Karpas-422 (cell line): ENCODE measurements at regions not wholly inside any gene's neighbourhood (a gene's known extent, or its start where the extent isn't known, plus 50 kb on each side); places are given as distances from the start of the nearest gene placed in this dataset.
A peak's percentile ranks its signal among the peaks of the same experiment; 100 is the strongest.

Experiments
- DNase-seq: peaks from one replicate; pipeline ENCODE4 v3.0.0-alpha.2; 2015
- H2AFZ ChIP-seq: fragments of 200-600 bp; sonication (generic); 2 replicates; pipeline ENCODE4 v1.6.1; 2014; ENCODE audit warnings: antibody characterized with exemption, low read length, mixed read lengths
- H3K27ac ChIP-seq: fragments of 200-600 bp; sonication (generic); 2 replicates; pipeline ENCODE4 v1.5.1; 2014; ENCODE audit warnings: mild to moderate bottlenecking, low read length, moderate library complexity
- H3K27me3 ChIP-seq: fragments of 200-600 bp; sonication (generic); 2 replicates; pipeline ENCODE4 v1.6.1; 2014; ENCODE audit warnings: low read length, mixed read lengths
- H3K36me3 ChIP-seq: fragments of 200-600 bp; sonication (generic); 2 replicates; pipeline ENCODE4 v1.6.1; 2014; ENCODE audit warnings: low read length, mixed read lengths; ENCODE audit not compliant: insufficient read depth
- H3K4me1 ChIP-seq: fragments of 200-600 bp; sonication (generic); 2 replicates; pipeline ENCODE4 v1.6.1; 2014; ENCODE audit warnings: mild to moderate bottlenecking, low read length, mixed read lengths
- H3K4me2 ChIP-seq: fragments of 200-600 bp; sonication (generic); 2 replicates; pipeline ENCODE4 v1.6.1; 2014; ENCODE audit warnings: low read length, low read depth, mild to moderate bottlenecking; ENCODE audit not compliant: poor library complexity, severe bottlenecking
- H3K4me3 ChIP-seq: fragments of 200-600 bp; sonication (generic); 2 replicates; pipeline ENCODE4 v1.5.1; 2014; ENCODE audit warnings: mild to moderate bottlenecking, antibody characterized with exemption, low read length, mixed read lengths
- H3K79me2 ChIP-seq: fragments of 200-600 bp; sonication (generic); 2 replicates; pipeline ENCODE4 v1.6.1; 2014; ENCODE audit warnings: mild to moderate bottlenecking, low read length, mixed read lengths
- H3K9ac ChIP-seq: fragments of 200-600 bp; sonication (generic); 2 replicates; pipeline ENCODE4 v1.6.0; 2014; ENCODE audit warnings: low read length
- H3K9me2 ChIP-seq: fragments of 200-600 bp; sonication (generic), shearing (Covaris generic); replicated peaks from 2 replicates; pipeline ENCODE4 v1.6.0; 2014; ENCODE audit warnings: mild to moderate bottlenecking, low read length, moderate library complexity; ENCODE audit not compliant: insufficient read depth
- H3K9me3 ChIP-seq: fragments of 300-700, 200-600 bp; sonication (generic); 2 replicates; pipeline ENCODE4 v1.6.1; 2014; ENCODE audit warnings: low read length, mixed read lengths
- H4K20me1 ChIP-seq: fragments of 200-600 bp; sonication (generic); 2 replicates; pipeline ENCODE4 v1.6.1; 2014; ENCODE audit warnings: mild to moderate bottlenecking, antibody characterized with exemption, low read length, low read depth; ENCODE audit not compliant: insufficient read depth

DNA sequence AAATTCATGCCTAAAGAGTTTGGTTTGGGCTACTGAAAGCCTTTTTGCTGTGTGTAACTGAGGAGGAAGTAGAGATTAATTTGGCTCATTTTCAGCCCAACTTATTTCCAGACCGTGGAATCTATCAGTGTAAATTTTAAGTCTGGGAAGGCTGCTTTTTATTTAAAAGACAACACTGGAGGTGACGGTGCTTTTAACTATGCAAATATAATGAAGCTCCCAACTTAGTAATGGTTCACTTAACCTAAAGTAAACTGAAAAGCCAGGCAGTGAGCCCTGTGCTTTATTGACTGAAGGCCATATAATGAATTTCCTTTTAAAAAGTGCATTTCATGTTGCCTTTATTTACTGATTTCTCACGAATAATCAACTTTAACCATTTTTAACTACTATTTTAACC is 127.2 kb downstream of the NPY start:
- no peak for DNase-seq
- no peaks in the 10 kb centered on the region for H3K27me3 ChIP-seq
- peaks cover 4% of the 10 kb centered on the region for H3K4me1 ChIP-seq
- H3K9ac ChIP-seq = no peak overlapping the region
- H3K4me2 ChIP-seq = no peak overlapping the region
- no peaks in the 10 kb centered on the region for H3K9me3 ChIP-seq
- no peak overlapping the region for H3K4me3 ChIP-seq
- H2AFZ ChIP-seq = no peak overlapping the region
- H3K79me2 ChIP-seq = no peaks in the 10 kb centered on the region
- no peaks in the 10 kb centered on the region for H3K36me3 ChIP-seq
- H4K20me1 ChIP-seq = no peaks in the 10 kb centered on the region
- H3K9me2 ChIP-seq = no peaks in the 10 kb centered on the region
- H3K27ac ChIP-seq = no peak overlapping the region

DNA sequence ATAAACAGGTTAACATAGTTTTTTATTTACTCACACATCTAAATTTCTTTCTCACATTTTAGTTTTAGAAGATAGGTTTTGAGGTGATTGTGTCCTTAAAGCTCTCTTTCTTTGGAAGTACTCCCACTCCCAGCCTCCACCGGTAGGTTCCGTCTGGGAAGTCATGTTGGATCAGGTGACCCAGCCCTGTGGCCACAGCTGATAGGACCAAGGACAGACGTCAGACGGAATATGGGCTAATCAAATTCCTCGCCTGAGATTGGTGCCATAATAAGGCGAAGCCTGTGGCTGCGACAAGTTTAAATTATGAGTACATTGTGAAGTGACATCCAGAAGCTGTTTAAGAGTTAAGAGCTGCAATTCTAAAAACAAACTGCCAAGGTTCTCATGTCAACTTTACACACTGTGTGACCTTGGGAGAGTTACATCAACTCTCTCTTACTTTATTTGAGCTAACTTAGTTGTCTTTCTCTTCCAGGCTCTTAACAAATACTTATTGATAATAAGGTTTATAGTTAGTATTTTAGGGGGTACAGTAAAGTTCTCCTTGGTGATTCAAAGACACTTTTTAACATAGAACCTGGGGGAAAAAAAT is 133.6 kb downstream of the NPY start:
- H3K4me1 ChIP-seq = no peaks in the 10 kb centered on the region
- H3K36me3 ChIP-seq = no peaks in the 10 kb centered on the region
- no peaks in the 10 kb centered on the region for H3K79me2 ChIP-seq
- H3K4me3 ChIP-seq = no peak overlapping the region
- H3K27ac ChIP-seq = no peak overlapping the region
- no peak overlapping the region for H2AFZ ChIP-seq
- H3K4me2 ChIP-seq = no peak overlapping the region
- H3K27me3 ChIP-seq = no peaks in the 10 kb centered on the region
- no peaks in the 10 kb centered on the region for H3K9me2 ChIP-seq
- H4K20me1 ChIP-seq = no peaks in the 10 kb centered on the region
- H3K9me3 ChIP-seq = no peaks in the 10 kb centered on the region
- no peak for DNase-seq
- no peak overlapping the region for H3K9ac ChIP-seq

DNA sequence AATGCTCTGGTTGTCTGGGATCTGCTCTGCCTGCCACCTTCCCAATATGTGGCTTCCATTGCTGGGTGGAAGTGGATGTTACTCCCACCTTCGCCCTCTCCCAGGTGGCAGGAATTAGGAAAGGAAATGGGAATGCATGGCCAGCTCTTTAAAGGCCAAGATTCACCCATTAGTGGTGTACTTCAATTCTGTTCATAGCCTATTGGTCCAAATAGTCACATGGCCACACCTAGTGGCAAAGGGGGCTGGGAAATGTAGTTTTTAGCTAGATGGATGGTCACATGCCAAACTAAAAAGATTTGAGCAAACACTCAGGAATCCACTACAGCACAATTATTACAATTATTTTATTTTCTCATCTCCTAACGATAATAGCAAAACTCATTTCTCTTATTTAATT is 135.1 kb downstream of the NPY start:
- H2AFZ ChIP-seq = no peak overlapping the region
- no peaks in the 10 kb centered on the region for H3K4me1 ChIP-seq
- no peaks in the 10 kb centered on the region for H3K27me3 ChIP-seq
- H4K20me1 ChIP-seq = no peaks in the 10 kb centered on the region
- H3K9me2 ChIP-seq = no peaks in the 10 kb centered on the region
- no peak overlapping the region for H3K4me3 ChIP-seq
- H3K27ac ChIP-seq = no peak overlapping the region
- peak; percentile 61 for DNase-seq
- H3K36me3 ChIP-seq = no peaks in the 10 kb centered on the region
- H3K79me2 ChIP-seq = no peaks in the 10 kb centered on the region
- no peak overlapping the region for H3K4me2 ChIP-seq
- no peaks in the 10 kb centered on the region for H3K9me3 ChIP-seq
- no peak overlapping the region for H3K9ac ChIP-seq

DNA sequence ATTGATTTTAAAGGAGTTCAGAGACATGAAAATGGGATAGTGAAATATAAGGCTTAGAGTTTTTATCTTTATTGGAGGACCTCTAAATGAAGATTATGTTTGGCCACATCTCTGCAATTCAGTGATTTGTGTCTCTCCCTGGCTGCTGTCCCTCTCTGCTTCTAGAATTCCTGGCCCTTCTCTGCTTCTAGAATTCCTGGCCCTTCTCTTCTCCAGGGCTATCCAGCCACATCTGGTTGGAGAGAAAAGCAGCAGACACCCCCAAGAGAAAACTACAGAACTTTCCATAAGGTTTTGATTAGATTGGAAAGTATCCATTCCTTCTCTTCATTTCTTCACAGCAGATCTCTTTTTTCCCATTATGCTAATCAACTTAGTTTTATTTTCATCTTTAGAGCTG is 135.5 kb downstream of the NPY start:
- Histone ChIP-seq H3K9ac (no peak overlapping the region), H2AFZ (no peak overlapping the region), H3K4me3 (no peak overlapping the region), H3K36me3 (no peaks in the 10 kb centered on the region), H3K27me3 (no peaks in the 10 kb centered on the region), H3K9me2 (no peaks in the 10 kb centered on the region), H3K27ac (no peak overlapping the region), H3K4me1 (no peaks in the 10 kb centered on the region), H3K9me3 (no peaks in the 10 kb centered on the region), H3K79me2 (no peaks in the 10 kb centered on the region), H4K20me1 (no peaks in the 10 kb centered on the region), H3K4me2 (no peak overlapping the region)
- no peak for DNase-seq

DNA sequence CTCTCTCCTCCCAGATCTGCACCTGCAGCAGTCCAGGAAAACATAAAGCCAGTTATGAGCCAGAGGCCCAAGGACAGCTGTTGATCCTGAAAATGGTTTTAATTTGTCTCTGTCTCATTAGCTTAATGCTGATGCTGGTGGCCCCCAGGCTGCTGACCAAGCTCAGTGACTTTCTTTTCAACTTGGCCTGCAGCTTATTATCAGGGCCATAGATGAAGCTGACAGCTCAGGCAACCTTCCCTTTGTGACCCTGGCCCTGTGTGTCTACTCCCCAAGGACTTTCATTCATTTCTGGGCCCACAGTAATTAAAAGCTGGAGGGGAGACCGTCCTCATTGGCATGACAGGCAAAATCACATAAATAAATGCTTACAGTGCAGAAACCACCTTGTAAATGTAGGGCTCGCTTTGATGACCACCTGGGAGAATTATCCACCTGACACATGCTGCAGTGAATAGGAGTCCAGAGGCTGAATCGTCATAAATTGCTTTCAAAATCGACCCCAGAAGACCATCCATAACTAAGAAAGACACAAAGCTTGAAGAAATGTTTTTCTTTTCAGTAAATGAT is 138.5 kb downstream of the NPY start:
- Histone ChIP-seq H3K27ac (no peak overlapping the region), H3K9ac (no peak overlapping the region), H3K9me3 (no peaks in the 10 kb centered on the region), H4K20me1 (no peaks in the 10 kb centered on the region), H3K79me2 (no peaks in the 10 kb centered on the region), H3K27me3 (no peaks in the 10 kb centered on the region), H2AFZ (no peak overlapping the region), H3K4me1 (no peaks in the 10 kb centered on the region), H3K9me2 (no peaks in the 10 kb centered on the region), H3K4me2 (no peak overlapping the region), H3K4me3 (no peak overlapping the region), H3K36me3 (no peaks in the 10 kb centered on the region)
- DNase-seq = no peak

DNA sequence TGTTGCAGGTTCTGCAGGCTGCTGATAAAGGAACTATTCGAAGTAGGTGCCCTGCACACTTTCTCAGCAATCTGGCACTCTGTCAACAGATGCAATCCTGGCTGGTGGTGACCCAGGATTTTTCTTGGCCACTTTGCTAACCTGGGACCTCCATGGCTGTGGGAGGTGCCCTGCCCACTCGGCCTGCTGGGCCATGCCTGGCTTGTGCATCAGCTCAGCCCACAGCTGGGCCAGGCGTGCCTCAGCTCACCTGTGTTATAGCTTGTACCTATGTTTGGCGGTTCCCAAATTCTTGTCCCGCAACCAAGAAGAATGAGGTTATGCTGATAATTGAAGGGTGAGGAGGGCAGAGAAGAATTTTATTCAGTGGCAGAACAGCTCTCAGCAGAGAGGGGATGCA is 141.7 kb downstream of the NPY start:
- Histone ChIP-seq H3K4me2 (no peak overlapping the region), H3K27ac (no peak overlapping the region), H3K4me3 (no peak overlapping the region), H3K9me3 (no peaks in the 10 kb centered on the region), H4K20me1 (no peaks in the 10 kb centered on the region), H3K9ac (no peak overlapping the region), H3K27me3 (no peaks in the 10 kb centered on the region), H2AFZ (no peak overlapping the region), H3K36me3 (no peaks in the 10 kb centered on the region), H3K79me2 (no peaks in the 10 kb centered on the region), H3K4me1 (no peaks in the 10 kb centered on the region), H3K9me2 (no peaks in the 10 kb centered on the region)
- DNase-seq = no peak

DNA sequence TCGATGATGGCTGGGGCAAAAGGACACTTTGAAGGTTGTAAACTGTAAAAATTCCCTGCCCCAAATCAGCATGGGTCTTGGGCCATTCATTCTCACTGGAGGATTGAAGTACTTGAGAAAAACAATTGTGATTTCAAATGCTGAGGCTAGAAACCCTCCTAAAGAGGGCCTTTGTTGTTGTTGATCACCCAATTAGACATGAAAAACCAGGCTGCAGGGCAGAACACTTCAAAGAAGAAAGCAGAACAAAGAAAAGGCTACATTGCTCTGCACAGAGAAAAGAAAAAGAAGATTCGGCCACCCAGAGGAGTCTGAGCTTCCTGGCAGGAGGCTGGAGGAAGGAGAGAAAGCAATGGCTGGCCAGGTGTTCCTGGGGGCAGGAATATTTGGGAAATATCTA is 143.1 kb downstream of the NPY start:
- Histone ChIP-seq H4K20me1 (no peaks in the 10 kb centered on the region), H3K36me3 (no peaks in the 10 kb centered on the region), H3K79me2 (no peaks in the 10 kb centered on the region), H2AFZ (no peak overlapping the region), H3K4me1 (no peaks in the 10 kb centered on the region), H3K4me2 (no peak overlapping the region), H3K27ac (no peak overlapping the region), H3K9me2 (no peaks in the 10 kb centered on the region), H3K4me3 (no peak overlapping the region), H3K27me3 (no peaks in the 10 kb centered on the region), H3K9ac (no peak overlapping the region), H3K9me3 (no peaks in the 10 kb centered on the region)
- DNase-seq = no peak

- Histone ChIP-seq H3K4me1 (no peaks in the 10 kb centered on the region), H3K27me3 (no peaks in the 10 kb centered on the region), H3K79me2 (no peaks in the 10 kb centered on the region), H4K20me1 (no peaks in the 10 kb centered on the region), H3K9me3 (no peaks in the 10 kb centered on the region), H3K36me3 (no peaks in the 10 kb centered on the region), H3K4me2 (no peak overlapping the region), H3K9ac (no peak overlapping the region), H2AFZ (no peak overlapping the region), H3K9me2 (no peaks in the 10 kb centered on the region), H3K27ac (no peak overlapping the region), H3K4me3 (no peak overlapping the region)
- no peak for DNase-seq
Observed at GRCh38 chr7:24428676-24429075, 144.6 kb upstream of the PALS2 start.
